PC-9 (cell line): ENCODE measurements at regions not wholly inside any gene's neighbourhood (a gene's known extent, or its start where the extent isn't known, plus 50 kb on each side); places are given as distances from the start of the nearest gene placed in this dataset.

ENCODE experiments used
- BruUV-seq: library from RNA; stranded (reverse); fragments of 400-500 nt; replicated peaks from 2 replicates; lab custom pipeline; 2021; lab: Mats Ljungman, UMichigan
- CTCF ChIA-PET: fragments of 300-600 bp; sonication (Branson Sonifier 250); formaldehyde crosslinking; loops from one replicate; lab custom pipeline; 2022; ENCODE audit warnings: antibody characterized with exemption; lab: Charles Lee
- POLR2A ChIA-PET: fragments of 300-600 bp; sonication (Branson Sonifier 250); formaldehyde crosslinking; loops from one replicate; lab custom pipeline; 2022; ENCODE audit warnings: antibody characterized with exemption; ENCODE audit not compliant: unreplicated experiment; lab: Charles Lee
- DNase-seq, 2 experiments: peaks; one replicate each; pipeline versions ENCODE4 v3.0.0 to v3.0.0-alpha.2; 2015 to 2022; ENCODE audit warnings: mixed read lengths in 1 of 2
- H2AFZ ChIP-seq: fragments of 200-600 bp; sonication (generic); 2 replicates; pipeline ENCODE4 v1.8.1; 2017; ENCODE audit warnings: antibody characterized with exemption
- H3F3A ChIP-seq: fragments of 200-600 bp; sonication (generic); 2 replicates; pipeline ENCODE4 v1.8.1; 2017; ENCODE audit warnings: antibody characterized with exemption, mild to moderate bottlenecking, low read depth; ENCODE audit not compliant: insufficient read depth
- H3K27ac ChIP-seq: fragments of 200-600 bp; sonication (generic); 2 replicates; pipeline ENCODE4 v1.6.1; 2016; ENCODE audit warnings: mixed run types
- H3K27me3 ChIP-seq: fragments of 200-600 bp; sonication (generic); 2 replicates; pipeline ENCODE4 v1.6.1; 2016; ENCODE audit warnings: low read depth, mixed run types; ENCODE audit not compliant: insufficient read depth
- H3K36me3 ChIP-seq: fragments of 200-600 bp; sonication (generic); 2 replicates; pipeline ENCODE4 v1.6.1; 2016; ENCODE audit warnings: low read depth, mixed run types
- H3K4me1 ChIP-seq: fragments of 200-600 bp; sonication (generic); replicated peaks from 2 replicates; pipeline ENCODE4 v1.6.1; 2016; ENCODE audit warnings: mixed run types; ENCODE audit not compliant: insufficient read depth
- H3K4me2 ChIP-seq: fragments of 200-600 bp; sonication (generic); 2 replicates; pipeline ENCODE4 v1.6.1; 2017; ENCODE audit warnings: mixed run types
- H3K4me3 ChIP-seq: fragments of 200-600 bp; sonication (generic); 2 replicates; pipeline ENCODE4 v1.6.1; 2016; ENCODE audit warnings: mixed run types
- H3K79me2 ChIP-seq: fragments of 200-600 bp; sonication (generic); 2 replicates; pipeline ENCODE4 v1.6.1; 2017; ENCODE audit warnings: low read depth, mixed run types
- H3K9me2 ChIP-seq: fragments of 200-600 bp; sonication (generic); 2 replicates; pipeline ENCODE4 v1.8.1; 2017; ENCODE audit warnings: mild to moderate bottlenecking; ENCODE audit not compliant: insufficient read depth
- H3K9me3 ChIP-seq: fragments of 200-600 bp; sonication (generic); 2 replicates; pipeline ENCODE4 v1.8.1; 2016; ENCODE audit warnings: low read depth; ENCODE audit not compliant: insufficient read depth
- H4K20me1 ChIP-seq: fragments of 200-600 bp; sonication (generic); 2 replicates; pipeline ENCODE4 v1.8.1; 2017; ENCODE audit not compliant: insufficient read depth
- CTCF ChIP-seq: fragments of 200-600 bp; sonication (generic); conservative IDR thresholded peaks from 2 replicates; pipeline ENCODE4 v1.6.1; 2017; ENCODE audit warnings: mixed run types, antibody characterized with exemption, mild to moderate bottlenecking, moderate library complexity
- EZH2 ChIP-seq: fragments of 200-600 bp; sonication (generic); IDR thresholded peaks from 2 replicates; pipeline ENCODE4 v1.8.0; 2017; ENCODE audit warnings: antibody characterized with exemption, low read depth
- intact Hi-C: fragments of 100-400 bp; cut with micrococcal nuclease; formaldehyde crosslinking; loops from one replicate; pipeline ENCODE4 v1.10.0; 2022; ENCODE audit not compliant: unreplicated experiment

GRCh38 chr4:126489826-126490463 lies 1142.8 kb upstream of the INTU start:
- ChIA-PET CTCF (no interaction called here), POLR2A (no interaction called here)
- H3F3A ChIP-seq: no peaks in the 10 kb centered on the region
- no peak overlapping the region for H3K4me2 ChIP-seq
- H3K79me2 ChIP-seq: no peaks in the 10 kb centered on the region
- H2AFZ ChIP-seq: no peak overlapping the region
- TF ChIP-seq CTCF: no peak
- TF ChIP-seq EZH2: no peak
- H3K9me2 ChIP-seq: no peaks in the 10 kb centered on the region; the same call in 1 of the 2 replicates
- H3K4me1 ChIP-seq: no peaks in the 10 kb centered on the region
- H3K36me3 ChIP-seq: no peaks in the 10 kb centered on the region
- intact Hi-C loops: no loop called here
- no peak for DNase-seq
- no peaks in the 10 kb centered on the region for H4K20me1 ChIP-seq
- no peaks in the 10 kb centered on the region; the same call in 1 of the 2 replicates for H3K9me3 ChIP-seq
- no peaks in the 10 kb centered on the region for H3K27me3 ChIP-seq
- H3K27ac ChIP-seq: no peak overlapping the region
- BruUV-seq: no TSS peak
- H3K4me3 ChIP-seq: no peak overlapping the region

DNA sequence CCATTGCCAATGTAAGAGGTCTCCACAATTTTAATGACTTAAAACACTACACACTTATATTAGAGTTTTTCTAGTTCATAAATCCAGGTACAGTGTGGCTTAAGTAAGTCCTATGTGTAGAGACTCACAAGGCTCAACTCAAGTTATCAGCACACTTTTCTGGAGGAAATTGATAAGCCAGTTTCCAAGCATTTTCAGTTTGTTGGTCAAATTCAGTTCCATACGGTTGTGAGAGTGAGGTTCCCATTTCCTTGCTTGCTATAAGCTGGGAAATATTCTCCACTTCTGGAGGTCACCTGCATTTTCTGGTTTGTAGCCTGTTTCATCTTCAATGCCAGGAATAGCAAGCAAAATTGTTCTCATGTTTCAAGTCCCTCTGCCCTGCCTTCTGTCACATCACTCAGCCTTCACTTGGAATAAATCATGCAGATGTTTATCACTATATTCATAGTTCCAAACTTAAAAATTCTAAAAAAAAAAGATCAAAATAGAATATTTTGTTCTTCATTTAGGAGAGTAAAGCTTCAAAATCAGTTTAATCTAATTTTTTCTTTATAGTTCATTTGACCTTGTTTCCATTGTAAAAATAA lies 1137.5 kb upstream of the INTU start:
- H3K4me3 ChIP-seq: no peak overlapping the region
- H2AFZ ChIP-seq: no peak overlapping the region
- no peak for DNase-seq
- H3K9me2 ChIP-seq: no peaks in the 10 kb centered on the region
- no peaks in the 10 kb centered on the region for H3K36me3 ChIP-seq
- H4K20me1 ChIP-seq: no peaks in the 10 kb centered on the region
- ChIA-PET CTCF (no interaction called here), POLR2A (no interaction called here)
- no peaks in the 10 kb centered on the region for H3K79me2 ChIP-seq
- H3F3A ChIP-seq: no peaks in the 10 kb centered on the region
- no peaks in the 10 kb centered on the region for H3K9me3 ChIP-seq
- no peaks in the 10 kb centered on the region for H3K4me1 ChIP-seq
- TF ChIP-seq CTCF (no peak), EZH2 (no peak)
- H3K4me2 ChIP-seq: no peak overlapping the region
- no peaks in the 10 kb centered on the region for H3K27me3 ChIP-seq
- no TSS peak for BruUV-seq
- intact Hi-C loops: no loop called here
- no peak overlapping the region for H3K27ac ChIP-seq

- Histone ChIP-seq H4K20me1 (no peaks in the 10 kb centered on the region), H2AFZ (no peak overlapping the region), H3F3A (no peaks in the 10 kb centered on the region), H3K9me2 (no peaks in the 10 kb centered on the region), H3K79me2 (no peaks in the 10 kb centered on the region), H3K36me3 (no peaks in the 10 kb centered on the region), H3K9me3 (no peaks in the 10 kb centered on the region), H3K4me1 (no peaks in the 10 kb centered on the region), H3K4me3 (no peak overlapping the region), H3K27ac (no peak overlapping the region), H3K4me2 (no peak overlapping the region), H3K27me3 (no peaks in the 10 kb centered on the region)
- no TSS peak for BruUV-seq
- intact Hi-C loops: no loop called here
- ChIA-PET POLR2A (no interaction called here), CTCF (no interaction called here)
- no peak for TF ChIP-seq CTCF
- no peak for TF ChIP-seq EZH2
- no peak for DNase-seq
Observed at GRCh38 chr4:126512979-126513378, 1119.8 kb upstream of the INTU start.
